AG04450 (cell line): ENCODE measurements at regions not wholly inside any gene's neighbourhood (a gene's known extent, or its start where the extent isn't known, plus 50 kb on each side); places are given as distances from the start of the nearest gene placed in this dataset.

Experiments
- CTCF ChIA-PET: fragments of 300-600, 350-600 bp; formaldehyde crosslinking; extraction: SDS; loops from one replicate; lab custom pipeline; 2022; ENCODE audit warnings: antibody characterized with exemption, inconsistent platforms; lab: Charles Lee
- POLR2A ChIA-PET: fragments of 350-600 bp; formaldehyde crosslinking; extraction: SDS; loops from one replicate; lab custom pipeline; 2021; ENCODE audit warnings: antibody characterized with exemption, inconsistent platforms; lab: Yijun Ruan, JAX
- DNase-seq: peaks from one replicate; pipeline ENCODE4 v3.0.0-alpha.2; 2011; ENCODE audit warnings: low read depth, low spot score
- H3K27ac ChIP-seq: one replicate; pipeline ENCODE4 v1.5.1; 2012; ENCODE audit warnings: low read depth, low read length, control low read depth
- H3K27me3 ChIP-seq: one replicate; pipeline ENCODE4 v1.6.0; 2012; ENCODE audit warnings: low read length; ENCODE audit not compliant: control insufficient read depth, insufficient read depth
- H3K4me3 ChIP-seq: 2 replicates; pipeline ENCODE4 v1.5.1; 2011; ENCODE audit warnings: mild to moderate bottlenecking, low read depth, low read length, control low read depth
- H3K9me3 ChIP-seq: 2 replicates; pipeline ENCODE4 v1.5.1; 2012; ENCODE audit warnings: low read length; ENCODE audit not compliant: control insufficient read depth, insufficient read depth
- TF ChIP-seq, protein P1 (sequence below): IDR thresholded peaks from 2 replicates; pipeline ENCODE4 v1.5.1; 2011; ENCODE audit warnings: low read depth, low read length, control low read depth, inconsistent platforms

DNA sequence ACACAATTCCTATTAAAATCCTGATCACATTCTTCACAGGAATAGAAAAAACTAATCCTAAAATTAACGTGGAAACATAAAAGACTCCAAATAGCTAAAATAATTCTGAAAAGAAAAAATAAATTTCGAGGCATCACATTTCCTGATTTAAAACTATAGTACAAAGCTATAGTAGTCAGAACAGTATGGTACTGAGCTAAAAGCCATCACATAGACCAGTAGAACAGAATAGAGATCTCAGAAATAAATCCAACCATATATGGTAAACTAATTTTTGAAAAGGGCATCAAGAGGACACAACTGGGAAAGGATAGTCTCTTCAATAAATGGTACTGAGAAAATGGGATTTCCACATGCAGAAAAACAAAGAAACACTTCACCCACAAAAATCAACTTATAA is 125.2 kb upstream of the DAAM1 start:
- POLR2A ChIA-PET: no interaction called here
- TF ChIP-seq, protein P1, sequence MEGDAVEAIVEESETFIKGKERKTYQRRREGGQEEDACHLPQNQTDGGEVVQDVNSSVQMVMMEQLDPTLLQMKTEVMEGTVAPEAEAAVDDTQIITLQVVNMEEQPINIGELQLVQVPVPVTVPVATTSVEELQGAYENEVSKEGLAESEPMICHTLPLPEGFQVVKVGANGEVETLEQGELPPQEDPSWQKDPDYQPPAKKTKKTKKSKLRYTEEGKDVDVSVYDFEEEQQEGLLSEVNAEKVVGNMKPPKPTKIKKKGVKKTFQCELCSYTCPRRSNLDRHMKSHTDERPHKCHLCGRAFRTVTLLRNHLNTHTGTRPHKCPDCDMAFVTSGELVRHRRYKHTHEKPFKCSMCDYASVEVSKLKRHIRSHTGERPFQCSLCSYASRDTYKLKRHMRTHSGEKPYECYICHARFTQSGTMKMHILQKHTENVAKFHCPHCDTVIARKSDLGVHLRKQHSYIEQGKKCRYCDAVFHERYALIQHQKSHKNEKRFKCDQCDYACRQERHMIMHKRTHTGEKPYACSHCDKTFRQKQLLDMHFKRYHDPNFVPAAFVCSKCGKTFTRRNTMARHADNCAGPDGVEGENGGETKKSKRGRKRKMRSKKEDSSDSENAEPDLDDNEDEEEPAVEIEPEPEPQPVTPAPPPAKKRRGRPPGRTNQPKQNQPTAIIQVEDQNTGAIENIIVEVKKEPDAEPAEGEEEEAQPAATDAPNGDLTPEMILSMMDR: no peak
- no peak overlapping the region for H3K27ac ChIP-seq
- no peak overlapping the region for H3K4me3 ChIP-seq
- H3K9me3 ChIP-seq: no peaks in the 10 kb centered on the region
- H3K27me3 ChIP-seq: no peaks in the 10 kb centered on the region
- CTCF ChIA-PET: no interaction called here
- no peak for DNase-seq

DNA sequence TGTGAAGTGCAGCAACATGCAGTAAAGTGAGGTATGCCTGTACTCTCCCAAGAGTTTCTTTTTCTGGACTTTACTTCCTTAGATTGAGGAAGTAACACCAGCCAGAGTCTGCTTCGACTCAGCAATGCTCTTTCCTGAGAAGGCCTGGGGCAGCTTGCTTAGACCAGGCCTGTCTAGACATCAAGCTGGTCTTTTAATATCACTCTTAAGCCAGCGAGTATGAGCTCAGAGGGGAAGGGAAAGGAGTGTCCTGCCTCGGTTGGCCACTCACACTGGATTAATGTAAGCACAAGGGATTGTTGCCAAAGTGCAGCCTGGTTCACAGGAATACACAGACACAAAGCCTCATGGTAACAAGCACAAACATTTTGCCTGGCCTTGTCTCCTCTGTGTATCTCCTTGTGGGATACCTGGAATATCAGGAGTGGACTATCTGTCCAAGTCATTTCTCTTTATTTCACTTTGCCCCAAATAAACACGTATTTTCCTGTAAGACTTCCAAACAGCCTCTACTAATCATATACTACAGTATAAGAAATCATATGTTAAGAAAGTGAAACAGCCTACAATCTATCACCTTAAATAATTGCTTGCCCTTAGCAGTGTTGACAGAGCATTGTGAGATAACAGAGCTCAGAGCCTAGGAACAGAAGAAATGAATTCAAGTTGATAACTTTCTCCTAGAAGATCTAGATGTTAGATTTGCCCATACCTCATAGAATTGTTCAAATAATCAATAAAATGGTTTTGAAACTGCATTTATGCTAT is 121.2 kb upstream of the DAAM1 start:
- no peaks in the 10 kb centered on the region for H3K9me3 ChIP-seq
- H3K27me3 ChIP-seq: no peaks in the 10 kb centered on the region
- CTCF ChIA-PET: interaction anchor here (1.0 to 2.5 kb wide), 3 partner anchors 10 to 59 kb away, joined by 4 to 11 read pairs (median 11); no protein-coding TSS in a partner anchor
- TF ChIP-seq, protein P1: no peak
- no peak for DNase-seq
- no peak overlapping the region for H3K27ac ChIP-seq
- POLR2A ChIA-PET: interaction anchor here (0.5 kb wide), 1 partner anchor 44 kb away, joined by 3 read pairs; no protein-coding TSS in a partner anchor
- no peak overlapping the region for H3K4me3 ChIP-seq

DNA sequence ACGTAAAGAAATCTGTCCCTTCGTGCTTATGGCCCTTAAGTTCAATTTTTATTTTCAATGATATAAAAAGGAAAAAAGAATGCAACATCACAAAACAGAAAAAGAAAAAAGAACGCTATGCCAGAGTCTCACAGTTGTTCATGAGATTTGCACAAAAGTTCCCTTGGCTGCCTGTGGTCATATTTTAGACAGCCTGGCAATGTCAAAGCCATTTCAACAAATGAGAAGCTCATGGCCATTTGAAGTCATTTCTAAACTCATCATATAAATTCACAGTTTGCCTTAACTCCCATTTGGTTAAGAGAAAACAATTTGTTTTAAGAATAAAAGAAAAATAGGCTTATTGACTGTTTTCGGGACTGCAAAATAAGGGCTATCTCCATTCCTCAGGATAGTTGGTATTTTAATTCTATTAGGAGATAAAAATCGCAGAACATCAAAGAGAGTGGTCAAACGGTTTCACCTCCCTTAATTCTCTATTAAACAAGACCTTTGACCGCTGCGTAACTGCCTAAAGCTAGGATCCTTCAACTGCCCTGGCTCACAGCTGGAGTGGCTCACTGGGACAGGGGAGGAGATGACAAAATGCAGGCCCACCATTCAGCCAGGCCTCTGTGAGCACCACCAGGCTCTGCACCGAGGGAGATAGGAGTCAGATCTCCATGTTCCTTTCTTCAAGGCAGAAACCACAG is 119.2 kb upstream of the DAAM1 start:
- POLR2A ChIA-PET: no interaction called here

DNA sequence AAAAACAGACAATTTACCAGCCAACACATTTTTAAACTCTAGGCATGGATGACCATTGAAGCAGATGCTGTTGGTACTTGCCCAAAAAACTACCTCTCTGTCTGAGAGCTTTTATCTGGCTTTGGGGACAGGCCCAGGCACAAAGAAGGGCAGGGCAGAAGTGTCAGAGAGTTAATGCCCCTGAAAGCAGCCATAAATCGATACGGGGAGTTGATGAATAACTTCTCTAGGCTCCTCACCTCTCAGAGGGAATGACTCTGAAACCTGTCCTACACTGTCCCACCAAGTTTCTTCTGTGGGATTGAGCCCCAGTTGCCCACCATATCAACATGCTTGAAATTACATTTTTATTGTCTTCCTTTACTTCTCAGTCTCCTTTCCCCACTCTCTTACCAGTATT is 113.0 kb upstream of the DAAM1 start:
- Histone ChIP-seq H3K4me3 (no peak overlapping the region), H3K27ac (no peak overlapping the region), H3K9me3 (no peaks in the 10 kb centered on the region), H3K27me3 (no peaks in the 10 kb centered on the region)
- ChIA-PET POLR2A (no interaction called here), CTCF (no interaction called here)
- DNase-seq: no peak
- TF ChIP-seq, protein P1: no peak

More for the DNA sequence above, 119.2 kb upstream of the DAAM1 start:
- Histone ChIP-seq H3K4me3 (no peak overlapping the region), H3K9me3 (no peaks in the 10 kb centered on the region), H3K27ac (no peak overlapping the region), H3K27me3 (no peaks in the 10 kb centered on the region)
- CTCF ChIA-PET: no interaction called here
- DNase-seq: no peak
- TF ChIP-seq, protein P1: no peak

DNA sequence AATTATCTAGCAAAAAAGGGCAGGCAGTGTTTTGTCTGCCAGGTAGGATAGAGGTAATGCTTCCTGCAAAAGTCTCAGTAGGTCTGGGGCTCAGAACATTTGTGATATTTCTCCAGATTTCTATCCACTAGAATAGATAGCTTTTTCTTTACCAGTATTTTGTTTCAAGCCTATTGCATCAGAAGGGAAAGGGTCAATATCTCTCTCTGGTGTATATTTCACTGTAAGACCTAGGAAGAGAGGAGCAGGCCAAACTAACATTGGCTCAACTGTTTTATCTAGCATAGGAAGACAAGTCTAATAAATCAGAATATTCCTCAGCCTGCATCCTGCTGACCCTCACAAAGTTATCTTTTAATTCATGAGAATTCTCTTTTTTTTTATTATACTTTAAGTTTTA is 106.7 kb upstream of the DAAM1 start:
- no peaks in the 10 kb centered on the region for H3K9me3 ChIP-seq
- ChIA-PET CTCF (interaction anchor here (1.0 kb wide), 2 partner anchors 26 to 27 kb away, joined by 3 to 5 read pairs; no protein-coding TSS in a partner anchor), POLR2A (interaction anchor here (0.6 kb wide), 1 partner anchor 1913 kb away, joined by 3 read pairs; no protein-coding TSS in a partner anchor)
- H3K27ac ChIP-seq: no peak overlapping the region
- no peak overlapping the region for H3K4me3 ChIP-seq
- TF ChIP-seq, protein P1: no peak
- no peaks in the 10 kb centered on the region for H3K27me3 ChIP-seq
- no peak for DNase-seq
